ENCODE measurements at regions not wholly inside any gene's neighbourhood (a gene's known extent, or its start where the extent isn't known, plus 50 kb on each side); places are given as distances from the start of the nearest gene placed in this dataset.

- no peak for DNase-seq
Measured at GRCh38 chr12:127542391-127542790, 724.6 kb upstream of the TMEM132C start.

GRCh38 chr12:127542931-127543330 lies 724.0 kb upstream of the TMEM132C start:
- DNase-seq, result no peak

GRCh38 chr12:127546721-127547505 lies 720.1 kb upstream of the TMEM132C start:
- DNase-seq, result no peak

GRCh38 chr12:127548123-127548553 lies 718.8 kb upstream of the TMEM132C start:
- DNase-seq, result peak; percentile 81

GRCh38 chr12:127550271-127550670 lies 716.7 kb upstream of the TMEM132C start:
- no peak for DNase-seq

- DNase-seq, result no peak
Measured at GRCh38 chr12:127552838-127553237, 714.1 kb upstream of the TMEM132C start.

- no peak for DNase-seq
Measured at GRCh38 chr12:127555071-127555470, 711.9 kb upstream of the TMEM132C start.

GRCh38 chr12:127556231-127556886 lies 710.6 kb upstream of the TMEM132C start:
- no peak for DNase-seq

GRCh38 chr12:127558361-127558760 lies 708.6 kb upstream of the TMEM132C start:
- peak; percentile 16 for DNase-seq

- DNase-seq, result peak; percentile 97
Measured at GRCh38 chr12:127559349-127560040, 707.5 kb upstream of the TMEM132C start.

GRCh38 chr12:127560041-127560478 lies 706.9 kb upstream of the TMEM132C start:
- no peak for DNase-seq

- no peak for DNase-seq
Measured at GRCh38 chr12:127562816-127563215, 704.2 kb upstream of the TMEM132C start.

- DNase-seq, result no peak
Measured at GRCh38 chr12:127565241-127565640, 701.7 kb upstream of the TMEM132C start.

- no peak for DNase-seq
Measured at GRCh38 chr12:127567531-127567930, 699.4 kb upstream of the TMEM132C start.

GRCh38 chr12:127570387-127570786 lies 696.6 kb upstream of the TMEM132C start:
- no peak for DNase-seq

- no peak for DNase-seq
Measured at GRCh38 chr12:127570793-127571360, 696.1 kb upstream of the TMEM132C start.

GRCh38 chr12:127571578-127571977 lies 695.4 kb upstream of the TMEM132C start:
- DNase-seq, result no peak

GRCh38 chr12:127579446-127579845 lies 687.5 kb upstream of the TMEM132C start:
- DNase-seq, result no peak

- no peak for DNase-seq
Measured at GRCh38 chr12:127582074-127582473, 684.9 kb upstream of the TMEM132C start.

GRCh38 chr12:127583041-127583440 lies 683.9 kb upstream of the TMEM132C start:
- no peak for DNase-seq

- DNase-seq, result no peak
Measured at GRCh38 chr12:127588249-127588648, 678.7 kb upstream of the TMEM132C start.

GRCh38 chr12:127589541-127589940 lies 677.4 kb upstream of the TMEM132C start:
- no peak for DNase-seq

GRCh38 chr12:127590868-127591267 lies 676.1 kb upstream of the TMEM132C start:
- DNase-seq, result peak; percentile 76

All from NCI-H1092 treated with DMSO at 0.1 percent for 48 hours (cell line).